ENCODE measurements at regions not wholly inside any gene's neighbourhood (a gene's known extent, or its start where the extent isn't known, plus 50 kb on each side); places are given as distances from the start of the nearest gene placed in this dataset.
"Not testable (repeated sequence)": the region's sequence is repeated elsewhere in the genome, so short reads cannot be mapped to it uniquely, and the experiment has no call there.

DNA sequence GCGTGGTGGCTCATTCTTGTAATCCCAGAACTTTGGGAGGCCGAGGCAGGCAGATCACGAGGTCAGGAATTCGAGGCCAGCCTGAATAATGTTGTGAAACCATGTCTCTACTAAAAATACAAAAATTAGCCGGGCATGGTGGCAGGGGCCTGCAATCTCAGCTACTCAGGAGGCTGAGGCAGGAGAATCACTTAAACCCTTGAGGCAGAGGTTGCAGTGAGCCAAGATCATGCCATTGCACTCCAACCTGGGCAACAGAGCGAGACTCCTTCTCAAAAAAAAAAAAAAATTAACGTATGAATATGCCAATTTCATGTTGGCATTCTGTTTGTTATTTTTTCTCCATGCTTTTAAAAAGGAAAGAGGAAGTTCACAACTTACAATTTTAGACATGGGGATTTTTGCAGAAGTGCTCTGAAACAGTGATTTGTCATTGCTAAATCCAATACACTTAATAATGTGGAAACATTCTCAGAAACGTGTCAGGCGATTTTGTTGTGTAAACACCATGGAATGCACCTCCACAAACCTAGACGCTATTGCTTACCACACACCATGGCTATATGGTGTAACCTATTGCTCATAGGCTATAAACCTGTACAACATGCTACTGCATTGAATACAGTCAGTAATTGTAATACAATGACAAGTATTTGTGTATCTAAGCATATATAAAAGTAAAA is 115.9 kb upstream of the PCDH20 start:
- no peak for DNase-seq (ENCODE audit: low read depth)
- no peak for TF ChIP-seq CTCF (conservative IDR thresholded peaks at IDR 0.05; ENCODE audit: control insufficient read depth, insufficient read depth, low read depth, low read length)
- H3K4me3 ChIP-seq (ENCODE audit: control insufficient read depth, low read depth, low read length), result no peak overlapping the region

GRCh38 chr13:61519214-61519613 is 103.6 kb upstream of the PCDH20 start:
- DNase-seq (ENCODE audit: low read depth); H3K4me3 ChIP-seq (ENCODE audit: control insufficient read depth, low read depth, low read length): not testable (repeated sequence)

DNA sequence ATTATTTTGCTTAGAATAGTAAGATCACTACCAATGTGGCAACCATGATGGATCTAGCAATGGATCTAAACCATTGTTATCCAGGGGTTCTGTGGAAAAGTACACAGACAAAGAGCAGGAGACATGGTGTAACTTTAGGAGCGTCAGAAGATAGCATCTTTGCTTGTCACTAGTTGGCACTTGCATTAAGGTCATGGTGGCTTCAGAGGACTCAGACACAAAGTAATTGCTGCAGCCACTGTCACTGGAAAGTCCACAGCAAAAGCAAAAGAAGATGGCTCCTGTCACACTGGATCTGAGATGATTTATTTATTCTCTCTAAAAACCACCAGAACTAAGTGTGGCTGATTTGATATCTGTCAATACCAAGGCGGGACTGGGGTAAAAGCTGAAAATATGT is 93.3 kb upstream of the PCDH20 start:
- no peak for DNase-seq (ENCODE audit: low read depth)
- H3K4me3 ChIP-seq (ENCODE audit: control insufficient read depth, low read depth, low read length), result no peak overlapping the region
- no peak for TF ChIP-seq CTCF (conservative IDR thresholded peaks at IDR 0.05; ENCODE audit: control insufficient read depth, insufficient read depth, low read depth, low read length)

GRCh38 chr13:61500176-61500575 is 84.5 kb upstream of the PCDH20 start:
- no peak for TF ChIP-seq CTCF (conservative IDR thresholded peaks at IDR 0.05; ENCODE audit: control insufficient read depth, insufficient read depth, low read depth, low read length)
- no peak for DNase-seq (ENCODE audit: low read depth)
- H3K4me3 ChIP-seq (ENCODE audit: control insufficient read depth, low read depth, low read length), result no peak overlapping the region

DNA sequence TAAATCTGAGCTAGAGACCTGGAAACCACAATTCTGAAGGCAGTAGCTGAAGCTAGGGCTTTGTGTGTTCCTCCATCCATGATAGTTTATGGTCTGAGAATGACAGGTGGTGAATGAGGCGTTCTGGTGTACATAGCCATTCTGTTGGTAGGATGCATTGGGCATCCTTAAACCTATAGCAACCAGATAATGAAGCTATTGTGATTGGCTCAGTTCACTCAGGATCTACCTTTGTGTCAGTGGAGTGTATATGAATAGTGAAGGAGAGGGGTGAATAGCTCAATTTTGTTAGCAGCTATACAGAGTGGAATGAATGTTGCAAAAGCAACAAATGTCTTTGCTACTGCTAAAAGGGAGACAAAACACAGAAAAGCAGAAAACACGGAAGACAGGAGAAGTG is 80.0 kb upstream of the PCDH20 start:
- TF ChIP-seq CTCF (conservative IDR thresholded peaks at IDR 0.05; ENCODE audit: control insufficient read depth, insufficient read depth, low read depth, low read length), result no peak
- no peak overlapping the region for H3K4me3 ChIP-seq (ENCODE audit: control insufficient read depth, low read depth, low read length)
- DNase-seq (ENCODE audit: low read depth), result no peak

- not testable (repeated sequence) for H3K4me3 ChIP-seq (ENCODE audit: control insufficient read depth, low read depth, low read length); DNase-seq (ENCODE audit: low read depth)
Measured at GRCh38 chr13:61493556-61493955, 77.9 kb upstream of the PCDH20 start.

GRCh38 chr13:61486496-61486895 is 70.8 kb upstream of the PCDH20 start:
- no peak for DNase-seq (ENCODE audit: low read depth)
- H3K4me3 ChIP-seq (ENCODE audit: control insufficient read depth, low read depth, low read length), result no peak overlapping the region
- no peak for TF ChIP-seq CTCF (conservative IDR thresholded peaks at IDR 0.05; ENCODE audit: control insufficient read depth, insufficient read depth, low read depth, low read length)

DNA sequence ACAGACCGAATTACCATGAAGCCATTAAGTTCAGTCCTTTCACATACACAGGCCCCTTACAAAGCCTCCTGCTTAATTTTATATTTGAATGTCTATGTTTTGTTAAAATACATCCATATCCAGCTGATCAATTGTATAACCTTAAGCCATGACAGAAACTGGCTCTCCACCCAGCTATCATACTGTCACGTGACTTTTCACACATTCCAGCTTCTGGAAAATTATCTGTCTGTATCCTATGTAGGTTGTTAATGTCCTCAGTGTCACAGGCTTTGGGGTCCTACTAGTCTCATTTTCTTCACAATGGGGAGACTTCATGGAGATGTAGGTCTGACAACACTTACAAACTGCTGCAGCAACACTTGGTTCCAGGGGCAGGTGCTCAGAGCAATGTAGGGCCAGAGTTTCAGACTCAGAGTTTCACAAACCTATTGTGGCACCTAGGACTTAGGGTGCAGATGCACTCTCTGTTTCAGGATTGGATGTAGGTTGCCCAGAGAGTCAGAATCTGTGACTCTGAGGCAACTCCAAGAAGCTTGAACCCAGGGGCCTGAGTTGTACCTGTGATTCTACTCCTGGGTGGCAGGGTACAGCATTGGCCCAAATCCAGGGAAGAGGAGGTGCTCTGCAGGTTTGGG is 69.6 kb upstream of the PCDH20 start:
- no peak for DNase-seq (ENCODE audit: low read depth)
- H3K4me3 ChIP-seq (ENCODE audit: control insufficient read depth, low read depth, low read length), result no peak overlapping the region
- no peak for TF ChIP-seq CTCF (conservative IDR thresholded peaks at IDR 0.05; ENCODE audit: control insufficient read depth, insufficient read depth, low read depth, low read length)

Measured in fibroblast of mammary gland (primary cell).